OCI-LY1 (cell line): ENCODE measurements at regions not wholly inside any gene's neighbourhood (a gene's known extent, or its start where the extent isn't known, plus 50 kb on each side); places are given as distances from the start of the nearest gene placed in this dataset.

Experiments
- H2AFZ ChIP-seq: fragments of 200-600 bp; sonication (generic), shearing (Covaris generic); 2 replicates; pipeline ENCODE4 v1.6.0; 2014; ENCODE audit warnings: antibody characterized with exemption, mild to moderate bottlenecking, low read length
- H3F3A ChIP-seq: fragments of 200-600 bp; sonication (generic), shearing (Covaris generic); 2 replicates; pipeline ENCODE4 v1.6.0; 2014; ENCODE audit warnings: mild to moderate bottlenecking, antibody characterized with exemption, low read length, moderate library complexity; ENCODE audit not compliant: insufficient read depth
- H3K27ac ChIP-seq: fragments of 200-600 bp; sonication (generic); 2 replicates; pipeline ENCODE4 v1.5.1; 2014; ENCODE audit warnings: low read length, mixed run types, mild to moderate bottlenecking, low read depth; ENCODE audit not compliant: poor library complexity, severe bottlenecking
- H3K27me3 ChIP-seq: fragments of 200-600 bp; sonication (generic); 2 replicates; pipeline ENCODE4 v1.6.0; 2014; ENCODE audit warnings: antibody characterized with exemption, mild to moderate bottlenecking, low read length, moderate library complexity; ENCODE audit not compliant: insufficient read depth
- H3K36me3 ChIP-seq: fragments of 200-600 bp; sonication (generic); 2 replicates; pipeline ENCODE4 v1.6.1; 2014; ENCODE audit warnings: mild to moderate bottlenecking, antibody characterized with exemption, low read length, moderate library complexity, mixed read lengths; ENCODE audit not compliant: insufficient read depth
- H3K4me1 ChIP-seq: fragments of 200-600 bp; sonication (generic); 2 replicates; pipeline ENCODE4 v1.5.1; 2014; ENCODE audit warnings: mild to moderate bottlenecking, low read length, moderate library complexity; ENCODE audit not compliant: insufficient read depth, severe bottlenecking
- H3K4me2 ChIP-seq: fragments of 200-600 bp; sonication (generic), shearing (Covaris generic); 2 replicates; pipeline ENCODE4 v1.6.1; 2014; ENCODE audit warnings: low read length
- H3K4me3 ChIP-seq: fragments of 200-600 bp; sonication (generic); 2 replicates; pipeline ENCODE4 v1.5.1; 2014; ENCODE audit warnings: low read length, low read depth, mild to moderate bottlenecking, mixed read lengths; ENCODE audit not compliant: poor library complexity, severe bottlenecking
- H3K79me2 ChIP-seq: fragments of 200-600 bp; shearing (Covaris generic); 2 replicates; pipeline ENCODE4 v1.6.1; 2016; ENCODE audit warnings: mixed run types, low read length, mixed read lengths; ENCODE audit not compliant: insufficient read depth
- H3K9ac ChIP-seq: fragments of 200-600 bp; sonication (generic), shearing (Covaris generic); 2 replicates; pipeline ENCODE4 v1.6.1; 2014; ENCODE audit warnings: mild to moderate bottlenecking, low read length, mixed read lengths
- H3K9me2 ChIP-seq: fragments of 200-600 bp; sonication (generic), shearing (Covaris generic); 2 replicates; pipeline ENCODE4 v1.6.1; 2014; ENCODE audit warnings: low read depth, mild to moderate bottlenecking, low read length, mixed read lengths
- H3K9me3 ChIP-seq: fragments of 200-600 bp; shearing (Covaris generic); 2 replicates; pipeline ENCODE4 v1.6.1; 2014; ENCODE audit warnings: low read length, mixed read lengths
- H4K20me1 ChIP-seq: fragments of 200-600 bp; sonication (generic), shearing (Covaris generic); 2 replicates; pipeline ENCODE4 v1.6.0; 2016; ENCODE audit warnings: mild to moderate bottlenecking, low read length; ENCODE audit not compliant: insufficient read depth
- EZH2 ChIP-seq: fragments of 200-600 bp; sonication (generic), shearing (Covaris generic); IDR thresholded peaks from 2 replicates; pipeline ENCODE4 v1.8.0; 2017; ENCODE audit warnings: borderline replicate concordance, mixed run types, mild to moderate bottlenecking, antibody characterized with exemption, low read length, moderate library complexity, mixed read lengths
- TF ChIP-seq, protein P1 (sequence below): fragments of 200-600 bp; sonication (generic), shearing (Covaris generic); IDR thresholded peaks from 2 replicates; pipeline ENCODE4 v1.5.1; 2017; ENCODE audit warnings: mild to moderate bottlenecking, antibody characterized with exemption, low read length, moderate library complexity, mixed read lengths

DNA sequence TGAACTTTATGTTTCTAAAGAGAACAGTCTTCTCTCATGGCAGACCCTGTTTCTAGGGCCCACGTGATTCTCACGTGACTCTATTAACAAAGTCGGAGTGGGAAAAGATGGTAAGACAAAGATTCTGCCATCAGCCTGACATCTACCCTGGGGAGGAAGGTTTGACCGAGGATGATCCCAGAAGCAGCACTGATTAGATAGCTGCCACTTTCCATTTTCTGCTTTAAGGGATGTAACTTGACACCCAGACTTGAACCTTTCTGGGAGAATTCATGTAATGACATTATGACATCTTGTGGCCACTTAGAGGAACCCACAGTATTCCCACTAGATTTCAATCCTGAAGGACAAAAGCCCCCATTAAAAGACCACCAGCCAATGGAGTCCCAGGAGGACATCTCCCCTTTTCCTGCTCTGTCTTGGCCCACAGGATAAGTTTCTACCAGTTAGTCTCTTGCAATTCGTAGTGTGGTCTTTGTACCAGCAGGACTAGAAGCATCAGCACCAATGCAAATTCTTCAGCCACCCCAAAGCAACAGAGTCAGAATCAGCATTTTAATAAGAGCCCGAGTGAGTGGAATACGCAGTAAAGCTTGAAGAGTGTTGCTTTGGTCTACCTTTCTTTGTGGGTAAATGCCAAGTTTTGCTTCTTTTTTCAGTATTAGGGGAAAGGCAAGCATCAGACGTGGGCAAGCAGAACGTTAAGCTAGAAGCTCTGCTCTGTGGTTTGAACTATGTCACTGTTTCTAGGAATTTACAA is 480.5 kb upstream of the PROK2 start:
- H3K9ac ChIP-seq = no peak overlapping the region
- H3K9me2 ChIP-seq = no peaks in the 10 kb centered on the region
- H3K4me1 ChIP-seq = no peaks in the 10 kb centered on the region
- no peak overlapping the region for H2AFZ ChIP-seq
- no peaks in the 10 kb centered on the region for H3F3A ChIP-seq
- no peak overlapping the region for H3K27ac ChIP-seq
- no peaks in the 10 kb centered on the region for H4K20me1 ChIP-seq
- no peak for TF ChIP-seq EZH2
- TF ChIP-seq, protein P1, sequence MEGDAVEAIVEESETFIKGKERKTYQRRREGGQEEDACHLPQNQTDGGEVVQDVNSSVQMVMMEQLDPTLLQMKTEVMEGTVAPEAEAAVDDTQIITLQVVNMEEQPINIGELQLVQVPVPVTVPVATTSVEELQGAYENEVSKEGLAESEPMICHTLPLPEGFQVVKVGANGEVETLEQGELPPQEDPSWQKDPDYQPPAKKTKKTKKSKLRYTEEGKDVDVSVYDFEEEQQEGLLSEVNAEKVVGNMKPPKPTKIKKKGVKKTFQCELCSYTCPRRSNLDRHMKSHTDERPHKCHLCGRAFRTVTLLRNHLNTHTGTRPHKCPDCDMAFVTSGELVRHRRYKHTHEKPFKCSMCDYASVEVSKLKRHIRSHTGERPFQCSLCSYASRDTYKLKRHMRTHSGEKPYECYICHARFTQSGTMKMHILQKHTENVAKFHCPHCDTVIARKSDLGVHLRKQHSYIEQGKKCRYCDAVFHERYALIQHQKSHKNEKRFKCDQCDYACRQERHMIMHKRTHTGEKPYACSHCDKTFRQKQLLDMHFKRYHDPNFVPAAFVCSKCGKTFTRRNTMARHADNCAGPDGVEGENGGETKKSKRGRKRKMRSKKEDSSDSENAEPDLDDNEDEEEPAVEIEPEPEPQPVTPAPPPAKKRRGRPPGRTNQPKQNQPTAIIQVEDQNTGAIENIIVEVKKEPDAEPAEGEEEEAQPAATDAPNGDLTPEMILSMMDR = peak; percentile 49
- H3K4me3 ChIP-seq = no peak overlapping the region
- H3K4me2 ChIP-seq = no peak overlapping the region
- no peaks in the 10 kb centered on the region for H3K79me2 ChIP-seq
- no peaks in the 10 kb centered on the region for H3K9me3 ChIP-seq
- H3K36me3 ChIP-seq = no peaks in the 10 kb centered on the region
- no peaks in the 10 kb centered on the region; the same call in 1 of the 2 replicates for H3K27me3 ChIP-seq

DNA sequence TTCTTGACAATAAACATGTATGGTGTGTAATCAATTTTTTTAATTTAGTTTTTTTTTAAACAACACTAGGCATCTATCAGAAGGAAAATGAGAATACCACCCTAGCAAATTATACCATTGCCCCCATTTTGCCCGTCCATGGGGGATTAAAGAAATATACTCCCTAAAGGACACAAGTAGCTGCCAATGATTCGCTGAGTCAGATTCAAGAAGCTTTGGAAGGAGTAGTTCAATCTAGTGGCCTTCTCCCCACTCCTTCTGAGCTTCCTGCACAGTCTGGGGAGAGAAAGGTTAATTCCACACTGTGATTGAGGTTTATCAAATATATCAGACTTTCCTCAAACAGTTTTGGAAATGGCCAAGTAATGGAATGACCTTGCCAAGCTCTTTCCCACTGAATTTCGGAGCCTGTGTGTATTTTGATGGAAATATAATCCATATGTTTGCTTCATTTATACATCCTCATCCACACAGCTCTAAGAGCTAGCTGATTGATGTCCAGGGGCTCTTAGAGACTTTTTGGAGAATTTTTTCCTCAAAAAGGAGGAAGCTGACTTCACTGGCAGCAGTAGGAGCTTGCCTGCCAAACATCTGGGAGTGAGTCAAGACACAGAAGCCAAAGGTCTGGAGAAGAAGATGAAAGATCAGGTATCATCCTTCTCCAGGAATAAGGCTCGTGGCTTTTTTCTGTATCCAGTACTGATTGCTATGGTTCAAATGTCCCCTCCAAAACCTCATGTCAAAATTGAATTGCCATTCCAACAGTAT is 478.5 kb upstream of the PROK2 start:
- TF ChIP-seq EZH2 = no peak
- TF ChIP-seq, protein P1 = no peak
- Histone ChIP-seq H3F3A (no peaks in the 10 kb centered on the region), H2AFZ (no peak overlapping the region), H3K27ac (no peak overlapping the region), H3K4me1 (no peaks in the 10 kb centered on the region), H3K27me3 (no peaks in the 10 kb centered on the region), H4K20me1 (no peaks in the 10 kb centered on the region), H3K9ac (no peak overlapping the region), H3K9me3 (no peaks in the 10 kb centered on the region), H3K4me2 (no peak overlapping the region), H3K9me2 (no peaks in the 10 kb centered on the region), H3K79me2 (no peaks in the 10 kb centered on the region), H3K4me3 (no peak overlapping the region), H3K36me3 (no peaks in the 10 kb centered on the region)

DNA sequence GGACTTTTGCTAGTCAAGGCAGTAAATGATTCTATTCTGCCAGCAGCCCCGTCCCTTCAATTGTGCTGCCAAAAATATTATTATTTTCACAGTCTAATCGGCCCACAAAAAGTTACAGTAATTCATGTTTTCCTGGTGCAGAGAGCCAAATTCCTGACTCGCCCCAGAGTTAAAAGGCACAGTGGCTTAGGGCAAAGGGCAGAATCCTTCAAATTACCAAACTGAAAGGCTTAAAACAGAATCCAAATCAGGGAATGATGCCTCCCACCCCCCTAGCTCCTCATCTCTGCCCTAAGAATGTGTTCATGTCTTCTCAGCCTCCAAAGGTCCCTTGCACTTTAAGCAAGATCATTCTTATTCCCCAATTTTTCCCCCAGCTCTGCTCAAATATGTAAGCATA is 477.8 kb upstream of the PROK2 start:
- H3K9me3 ChIP-seq = no peaks in the 10 kb centered on the region
- no peaks in the 10 kb centered on the region for H3K36me3 ChIP-seq
- H3K9me2 ChIP-seq = no peaks in the 10 kb centered on the region
- no peak overlapping the region for H2AFZ ChIP-seq
- H3K4me1 ChIP-seq = no peaks in the 10 kb centered on the region
- no peak overlapping the region for H3K27ac ChIP-seq
- no peaks in the 10 kb centered on the region for H3K27me3 ChIP-seq
- no peaks in the 10 kb centered on the region for H3K79me2 ChIP-seq
- no peaks in the 10 kb centered on the region for H3F3A ChIP-seq
- no peaks in the 10 kb centered on the region for H4K20me1 ChIP-seq
- no peak overlapping the region for H3K4me2 ChIP-seq
- H3K9ac ChIP-seq = no peak overlapping the region
- H3K4me3 ChIP-seq = no peak overlapping the region
- no peak for TF ChIP-seq EZH2
- TF ChIP-seq, protein P1 = no peak
